BE2C (cell line): ENCODE measurements at regions not wholly inside any gene's neighbourhood (a gene's known extent, or its start where the extent isn't known, plus 50 kb on each side); places are given as distances from the start of the nearest gene placed in this dataset.

ENCODE experiments used
- DNase-seq: peaks from one replicate; pipeline ENCODE4 v3.0.0-alpha.2; 2020
- H3K27me3 ChIP-seq: fragments of 250-450 bp; sonication (Bioruptor Pico); 2 replicates; pipeline ENCODE4 v1.5.1; 2020; ENCODE audit warnings: mild to moderate bottlenecking
- H3K36me3 ChIP-seq: fragments of 250-450 bp; sonication (Bioruptor Pico); 2 replicates; pipeline ENCODE4 v1.5.1; 2020; ENCODE audit warnings: mild to moderate bottlenecking
- H3K4me1 ChIP-seq: fragments of 250-450 bp; sonication (Bioruptor Pico); 2 replicates; pipeline ENCODE4 v1.5.1; 2020
- H3K4me3 ChIP-seq: 2 replicates; pipeline ENCODE4 v1.5.1; 2011; ENCODE audit warnings: low read depth, low read length
- H3K9me3 ChIP-seq: fragments of 250-450 bp; sonication (Bioruptor Pico); 2 replicates; pipeline ENCODE4 v1.5.1; 2020
- TF ChIP-seq, protein P1 (sequence below): IDR thresholded peaks from 2 replicates; pipeline ENCODE4 v1.5.1; 2012; ENCODE audit warnings: mild to moderate bottlenecking, low read depth, low read length

DNA sequence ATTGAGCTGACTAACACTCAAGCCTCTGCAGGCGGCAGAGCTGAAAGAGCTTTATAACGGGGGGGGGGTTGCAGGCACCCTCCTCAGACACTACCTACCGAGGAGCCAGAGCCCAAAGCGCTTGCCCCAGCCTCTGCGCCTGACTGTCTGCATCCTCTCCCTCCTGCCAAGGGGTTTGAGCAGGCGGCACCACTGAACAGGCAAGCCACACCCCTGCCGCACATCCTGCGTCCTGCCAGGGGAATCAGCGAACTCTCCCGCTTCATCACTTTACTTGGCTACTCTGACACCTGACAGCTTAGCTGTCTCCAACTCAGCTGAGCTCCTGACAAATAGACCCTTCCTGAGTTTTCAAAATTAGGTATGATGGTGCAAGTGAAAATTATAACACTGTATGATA, 432.6 kb upstream of the ANKRD30A start:
- Histone ChIP-seq H3K36me3 (no peaks in the 10 kb centered on the region), H3K9me3 (no peaks in the 10 kb centered on the region), H3K4me1 (no peaks in the 10 kb centered on the region), H3K4me3 (no peak overlapping the region), H3K27me3 (no peaks in the 10 kb centered on the region)
- no peak for DNase-seq
- TF ChIP-seq, protein P1, sequence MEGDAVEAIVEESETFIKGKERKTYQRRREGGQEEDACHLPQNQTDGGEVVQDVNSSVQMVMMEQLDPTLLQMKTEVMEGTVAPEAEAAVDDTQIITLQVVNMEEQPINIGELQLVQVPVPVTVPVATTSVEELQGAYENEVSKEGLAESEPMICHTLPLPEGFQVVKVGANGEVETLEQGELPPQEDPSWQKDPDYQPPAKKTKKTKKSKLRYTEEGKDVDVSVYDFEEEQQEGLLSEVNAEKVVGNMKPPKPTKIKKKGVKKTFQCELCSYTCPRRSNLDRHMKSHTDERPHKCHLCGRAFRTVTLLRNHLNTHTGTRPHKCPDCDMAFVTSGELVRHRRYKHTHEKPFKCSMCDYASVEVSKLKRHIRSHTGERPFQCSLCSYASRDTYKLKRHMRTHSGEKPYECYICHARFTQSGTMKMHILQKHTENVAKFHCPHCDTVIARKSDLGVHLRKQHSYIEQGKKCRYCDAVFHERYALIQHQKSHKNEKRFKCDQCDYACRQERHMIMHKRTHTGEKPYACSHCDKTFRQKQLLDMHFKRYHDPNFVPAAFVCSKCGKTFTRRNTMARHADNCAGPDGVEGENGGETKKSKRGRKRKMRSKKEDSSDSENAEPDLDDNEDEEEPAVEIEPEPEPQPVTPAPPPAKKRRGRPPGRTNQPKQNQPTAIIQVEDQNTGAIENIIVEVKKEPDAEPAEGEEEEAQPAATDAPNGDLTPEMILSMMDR, result no peak

DNA sequence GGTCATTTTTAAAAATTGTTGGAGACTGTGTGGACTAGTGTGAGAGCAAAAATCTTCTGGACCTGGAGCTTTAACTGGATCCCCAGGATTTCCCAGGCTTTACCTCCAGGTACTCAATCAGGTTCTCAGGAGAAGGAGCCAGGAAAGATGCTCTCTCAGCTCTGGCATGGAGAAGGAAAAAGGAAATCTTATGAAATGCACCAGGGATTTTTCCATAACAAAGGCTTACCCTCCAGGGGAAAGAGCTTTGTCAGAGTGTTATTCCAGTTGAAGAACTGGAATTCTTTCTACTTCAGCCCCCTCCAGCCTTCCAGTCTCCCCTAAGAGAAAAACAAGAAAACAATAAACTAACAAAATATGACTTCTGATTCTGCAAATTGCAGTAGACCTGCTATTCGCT, 436.7 kb upstream of the ANKRD30A start:
- Histone ChIP-seq H3K4me3 (no peak overlapping the region), H3K36me3 (no peaks in the 10 kb centered on the region), H3K27me3 (no peaks in the 10 kb centered on the region), H3K9me3 (no peaks in the 10 kb centered on the region), H3K4me1 (no peaks in the 10 kb centered on the region)
- no peak for DNase-seq
- TF ChIP-seq, protein P1, result no peak

DNA sequence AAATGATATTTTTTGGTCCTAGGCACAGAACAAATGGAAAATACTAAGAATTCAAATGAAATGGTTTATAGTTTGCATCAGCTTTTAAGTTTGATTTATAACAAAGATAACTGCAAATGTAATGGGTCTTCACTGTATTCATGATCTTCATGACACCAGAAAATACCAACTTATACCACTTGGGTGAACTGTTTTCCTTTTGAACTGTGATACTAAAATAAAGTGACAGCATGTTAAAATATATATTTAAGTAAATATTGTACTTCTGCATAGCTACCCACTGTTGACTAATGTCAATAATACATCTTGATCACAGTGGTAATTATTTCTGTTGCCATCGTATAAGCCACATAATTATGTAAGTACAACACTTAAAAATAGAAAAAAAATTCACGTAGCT, 442.0 kb upstream of the ANKRD30A start:
- Histone ChIP-seq H3K4me1 (no peaks in the 10 kb centered on the region), H3K4me3 (no peak overlapping the region), H3K9me3 (no peaks in the 10 kb centered on the region), H3K36me3 (no peaks in the 10 kb centered on the region), H3K27me3 (no peaks in the 10 kb centered on the region)
- TF ChIP-seq, protein P1, result no peak
- no peak for DNase-seq

DNA sequence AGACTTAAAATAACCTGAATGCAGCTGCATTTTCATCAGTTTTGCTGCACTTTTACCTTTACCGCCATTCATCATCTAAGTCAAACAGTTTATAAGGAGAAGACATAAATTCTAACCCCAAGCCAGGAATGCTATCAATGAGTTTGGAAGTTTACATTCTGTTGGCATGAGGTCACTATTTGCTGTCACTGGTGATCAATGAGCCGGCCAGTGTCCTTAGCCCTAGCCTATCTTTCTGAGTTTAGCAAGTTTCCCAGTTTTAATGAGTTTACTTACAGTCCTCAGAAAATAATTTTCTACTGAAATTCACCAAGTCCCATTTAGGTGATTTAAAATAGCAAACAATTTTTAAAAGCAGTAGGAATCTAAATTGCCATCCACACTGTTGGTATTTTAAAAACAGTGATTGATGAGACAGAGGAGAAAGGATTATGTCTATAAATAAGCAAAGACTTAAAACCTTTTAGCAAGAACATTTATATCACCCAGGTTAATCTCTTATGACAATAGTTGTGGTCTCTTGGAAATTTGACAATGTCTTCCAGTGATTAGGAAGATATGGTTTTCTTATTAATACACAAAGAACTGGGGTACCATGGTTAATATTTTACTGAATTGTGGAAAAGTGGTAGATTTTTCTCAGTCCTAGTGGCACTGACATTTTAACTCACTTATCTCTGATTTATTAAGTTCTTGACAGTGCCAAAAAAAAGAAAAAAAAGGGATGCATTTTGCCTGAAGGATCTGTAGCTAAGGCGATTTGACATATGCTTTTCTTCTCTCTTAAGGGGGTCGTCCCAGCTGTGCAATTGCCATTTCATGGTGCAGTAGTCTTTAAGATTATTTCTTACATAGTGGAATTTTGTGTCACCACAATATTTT, 443.4 kb upstream of the ANKRD30A start:
- TF ChIP-seq, protein P1, result no peak
- Histone ChIP-seq H3K27me3 (no peaks in the 10 kb centered on the region), H3K4me3 (no peak overlapping the region), H3K4me1 (no peaks in the 10 kb centered on the region), H3K36me3 (no peaks in the 10 kb centered on the region), H3K9me3 (no peaks in the 10 kb centered on the region)
- DNase-seq, result no peak

DNA sequence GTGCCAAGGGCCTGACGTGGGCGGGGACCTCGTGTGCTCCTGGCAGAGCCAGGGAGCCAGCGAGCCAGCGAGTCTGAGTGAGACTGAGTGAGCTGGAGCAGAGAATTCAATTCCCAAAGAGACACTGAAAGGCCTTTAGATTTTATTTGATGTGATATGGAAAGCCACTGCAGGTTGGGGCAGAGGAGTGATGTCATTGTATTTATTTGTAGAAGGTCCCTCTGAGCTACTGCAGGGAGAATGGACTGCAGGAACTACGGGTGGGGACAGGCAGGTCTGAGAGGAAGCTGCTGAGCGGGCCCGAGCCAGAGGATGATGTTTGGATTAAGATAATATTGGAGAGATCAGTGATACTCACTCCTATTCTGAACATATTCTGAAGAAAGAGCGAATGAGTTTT, 445.8 kb upstream of the ANKRD30A start:
- TF ChIP-seq, protein P1, result no peak
- no peaks in the 10 kb centered on the region for H3K9me3 ChIP-seq
- no peak for DNase-seq

DNA sequence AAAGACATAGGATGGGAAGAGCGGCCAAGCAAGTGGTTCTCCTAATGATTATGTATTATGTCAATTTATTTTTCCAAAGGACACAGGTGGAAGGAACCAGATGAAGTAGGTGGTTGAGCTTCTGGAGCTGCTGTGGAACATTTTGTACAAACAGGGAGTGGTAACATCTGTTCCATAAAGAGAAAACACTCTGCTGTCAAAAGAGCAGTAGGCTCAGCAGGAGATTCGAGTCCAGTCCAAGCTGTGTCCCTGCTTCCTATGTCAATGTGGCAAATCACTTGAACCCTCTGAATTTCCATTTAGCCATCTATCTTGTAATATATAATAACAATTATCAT, 448.0 kb upstream of the ANKRD30A start:
- no peaks in the 10 kb centered on the region for H3K27me3 ChIP-seq
- no peaks in the 10 kb centered on the region for H3K36me3 ChIP-seq
- TF ChIP-seq, protein P1, result no peak
- no peak overlapping the region for H3K4me3 ChIP-seq
- H3K4me1 ChIP-seq, result 0 out of 2 replicates have a peak, but pooled peaks cover 2% of the 10 kb centered on the region
- H3K9me3 ChIP-seq, result no peaks in the 10 kb centered on the region
- DNase-seq, result no peak

More for the DNA sequence above, 445.8 kb upstream of the ANKRD30A start:
- H3K4me1 ChIP-seq, result 0 out of 2 replicates have a peak, but pooled peaks cover 2% of the 10 kb centered on the region
- no peaks in the 10 kb centered on the region for H3K36me3 ChIP-seq
- H3K27me3 ChIP-seq, result no peaks in the 10 kb centered on the region
- H3K4me3 ChIP-seq, result no peak overlapping the region
